H9 (cell line): ENCODE measurements at regions not wholly inside any gene's neighbourhood (a gene's known extent, or its start where the extent isn't known, plus 50 kb on each side); places are given as distances from the start of the nearest gene placed in this dataset.

ENCODE experiments used
- DNase-seq: peaks from one replicate; pipeline ENCODE4 v3.0.0-alpha.2; 2017
- H2AFZ ChIP-seq: one replicate; pipeline ENCODE4 v1.6.1; 2013; ENCODE audit warnings: mild to moderate bottlenecking, low read length, control low read depth, moderate library complexity
- H2AK5ac ChIP-seq: 2 replicates; pipeline ENCODE4 v1.6.1; 2013; ENCODE audit warnings: low read length, control low read depth, mixed read lengths; ENCODE audit not compliant: insufficient read length
- H2BK120ac ChIP-seq: one replicate; pipeline ENCODE4 v1.6.1; 2013; ENCODE audit warnings: low read depth, mild to moderate bottlenecking, low read length, control low read depth, inconsistent platforms; ENCODE audit not compliant: poor library complexity, severe bottlenecking
- H2BK12ac ChIP-seq: 2 replicates; pipeline ENCODE4 v1.6.1; 2013; ENCODE audit warnings: low read length, control low read depth, mixed read lengths, low read depth; ENCODE audit not compliant: insufficient read length
- H2BK15ac ChIP-seq: 2 replicates; pipeline ENCODE4 v1.6.1; 2013; ENCODE audit warnings: low read depth, low read length, control low read depth
- H2BK20ac ChIP-seq: one replicate; pipeline ENCODE4 v1.6.1; 2013; ENCODE audit warnings: low read depth, mild to moderate bottlenecking, low read length, control low read depth, inconsistent platforms; ENCODE audit not compliant: poor library complexity, severe bottlenecking
- H2BK5ac ChIP-seq: 2 replicates; pipeline ENCODE4 v1.6.1; 2013; ENCODE audit warnings: low read length, control low read depth, mixed read lengths; ENCODE audit not compliant: insufficient read length
- H3K14ac ChIP-seq: 2 replicates; pipeline ENCODE4 v1.6.1; 2013; ENCODE audit warnings: low read length, control low read depth; ENCODE audit not compliant: insufficient read depth
- H3K18ac ChIP-seq: 2 replicates; pipeline ENCODE4 v1.6.1; 2013; ENCODE audit warnings: low read depth, mild to moderate bottlenecking, mixed read lengths, low read length, control low read depth; ENCODE audit not compliant: insufficient read length
- H3K23ac ChIP-seq: 2 replicates; pipeline ENCODE4 v1.6.1; 2013; ENCODE audit warnings: low read length, control low read depth, mixed read lengths, low read depth; ENCODE audit not compliant: insufficient read length
- H3K23me2 ChIP-seq: 2 replicates; pipeline ENCODE4 v1.6.1; 2013; ENCODE audit warnings: low read depth, mild to moderate bottlenecking, mixed read lengths, low read length, control low read depth; ENCODE audit not compliant: insufficient read length, poor library complexity, severe bottlenecking
- H3K27ac ChIP-seq: 2 replicates; pipeline ENCODE4 v1.5.1; 2013; ENCODE audit warnings: low read length, control low read depth, mixed read lengths, low read depth; ENCODE audit not compliant: insufficient read length
- H3K27me3 ChIP-seq: 2 replicates; pipeline ENCODE4 v1.6.1; 2013; ENCODE audit warnings: low read length, control low read depth, inconsistent platforms; ENCODE audit not compliant: insufficient read depth
- H3K4ac ChIP-seq: 2 replicates; pipeline ENCODE4 v1.6.1; 2013; ENCODE audit warnings: low read depth, mild to moderate bottlenecking, control low read depth, inconsistent platforms, low read length, moderate library complexity
- H3K4me1 ChIP-seq: 2 replicates; pipeline ENCODE4 v1.6.1; 2013; ENCODE audit warnings: low read length, control low read depth, inconsistent platforms; ENCODE audit not compliant: insufficient read depth
- H3K4me2 ChIP-seq: 2 replicates; pipeline ENCODE4 v1.6.1; 2013; ENCODE audit warnings: low read length, control low read depth, mixed read lengths; ENCODE audit not compliant: insufficient read length, insufficient read depth
- H3K56ac ChIP-seq: 2 replicates; pipeline ENCODE4 v1.6.1; 2013; ENCODE audit warnings: low read depth, mild to moderate bottlenecking, mixed read lengths, low read length, control low read depth; ENCODE audit not compliant: insufficient read length
- H3K79me1 ChIP-seq: 2 replicates; pipeline ENCODE4 v1.6.1; 2013; ENCODE audit warnings: low read depth, mild to moderate bottlenecking, moderate library complexity, low read length, control low read depth, inconsistent platforms; ENCODE audit not compliant: insufficient read depth, poor library complexity, severe bottlenecking
- H3K79me2 ChIP-seq: 2 replicates; pipeline ENCODE4 v1.6.1; 2013; ENCODE audit warnings: low read length, control low read depth, inconsistent platforms; ENCODE audit not compliant: insufficient read depth
- H3K9ac ChIP-seq: 2 replicates; pipeline ENCODE4 v1.6.1; 2013; ENCODE audit warnings: low read length, control low read depth, mixed read lengths; ENCODE audit not compliant: insufficient read length; ENCODE audit errors: extremely low read depth
- H3K9me3 ChIP-seq: one replicate; pipeline ENCODE4 v1.6.1; 2013; ENCODE audit warnings: low read depth, low read length, inconsistent platforms; ENCODE audit not compliant: control insufficient read depth
- H3T11ph ChIP-seq: one replicate; pipeline ENCODE4 v1.6.1; 2013; ENCODE audit warnings: mild to moderate bottlenecking, low read length, control low read depth, inconsistent platforms
- H4K20me1 ChIP-seq: one replicate; pipeline ENCODE4 v1.6.1; 2013; ENCODE audit not compliant: control insufficient read depth, insufficient read length, insufficient read depth
- H4K5ac ChIP-seq: 2 replicates; pipeline ENCODE4 v1.6.1; 2013; ENCODE audit warnings: low read depth, mild to moderate bottlenecking, mixed read lengths, low read length, control low read depth; ENCODE audit not compliant: insufficient read length
- H4K8ac ChIP-seq: replicated peaks from 2 replicates; pipeline ENCODE4 v1.6.1; 2013; ENCODE audit warnings: low read length, control low read depth, mixed read lengths, low read depth; ENCODE audit not compliant: insufficient read length
- H4K91ac ChIP-seq: 2 replicates; pipeline ENCODE4 v1.6.1; 2013; ENCODE audit warnings: low read depth, mild to moderate bottlenecking, moderate library complexity, mixed read lengths, low read length, control low read depth; ENCODE audit not compliant: insufficient read length
- H3K27ac Mint-ChIP-seq, 3 experiments: 2 replicates in 2 of 3; 3 replicates in 1 of 3; pipeline ENCODE4 v1.8.0; 2020 to 2021; ENCODE audit warnings: mixed read lengths in 3 of 3, mild to moderate bottlenecking in 1 of 3, moderate library complexity in 1 of 3
- H3K27me3 Mint-ChIP-seq: 2 replicates; pipeline ENCODE4 v1.8.0; 2021; ENCODE audit warnings: low read depth, mild to moderate bottlenecking, moderate library complexity, mixed read lengths
- H3K36me3 Mint-ChIP-seq, 3 experiments: 2 replicates in 2 of 3; 3 replicates in 1 of 3; pipeline ENCODE4 v1.8.0; 2020 to 2021; ENCODE audit warnings: low read depth in 3 of 3, mixed read lengths in 3 of 3; ENCODE audit not compliant: insufficient read depth in 1 of 3
- H3K4me1 Mint-ChIP-seq, 2 experiments: 2 replicates each; pipeline ENCODE4 v1.8.0; 2020; ENCODE audit warnings: mixed read lengths in 2 of 2
- H3K4me3 Mint-ChIP-seq, 2 experiments: 2 replicates in 1 of 2; 3 replicates in 1 of 2; pipeline ENCODE4 v1.8.0; 2020 to 2021; ENCODE audit warnings: mild to moderate bottlenecking in 2 of 2, mixed read lengths in 2 of 2, moderate library complexity in 1 of 2
- H3K9me3 Mint-ChIP-seq, 2 experiments: 2 replicates in 1 of 2; 3 replicates in 1 of 2; pipeline ENCODE4 v1.8.0; 2020; ENCODE audit warnings: mild to moderate bottlenecking in 2 of 2, mixed read lengths in 2 of 2, moderate library complexity in 1 of 2
- WGBS: extraction: QIAGEN DNeasy Blood & Tissue Kit; methylation state at CpG from one replicate; pipeline ENCODE4 v1.1.7; 2013; ENCODE audit warnings: missing lambda C conversion rate, low lambda C conversion rate, mixed read lengths; ENCODE audit not compliant: insufficient read length; ENCODE audit errors: extremely low coverage; 5-methylcytosine and 5-hydroxymethylcytosine counted together
- TF ChIP-seq, protein P1 (sequence below): fragments of 200-600 bp; sonication (generic); conservative IDR thresholded peaks from 3 replicates; pipeline ENCODE4 v1.8.0; 2021; ENCODE audit warnings: antibody characterized with exemption, mild to moderate bottlenecking

DNA sequence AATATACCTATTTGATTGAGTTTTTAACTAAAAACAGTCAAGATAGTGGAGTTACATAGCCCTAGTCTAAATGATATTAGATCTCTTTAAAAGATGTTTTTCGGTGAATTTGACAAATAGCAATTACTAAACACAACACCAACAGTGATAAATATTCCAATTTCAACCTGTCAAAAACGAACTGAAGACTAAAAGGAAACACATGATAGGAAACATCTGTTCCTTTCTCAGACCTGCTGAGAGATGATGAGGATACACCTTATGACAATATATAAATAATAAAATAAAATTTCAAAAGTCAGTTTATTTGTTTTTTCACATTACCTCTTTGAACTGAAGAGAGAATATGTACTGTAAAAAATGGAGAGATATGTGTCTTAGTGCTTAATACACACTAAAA is 232.7 kb downstream of the RASSF9 start:
- TF ChIP-seq, protein P1, sequence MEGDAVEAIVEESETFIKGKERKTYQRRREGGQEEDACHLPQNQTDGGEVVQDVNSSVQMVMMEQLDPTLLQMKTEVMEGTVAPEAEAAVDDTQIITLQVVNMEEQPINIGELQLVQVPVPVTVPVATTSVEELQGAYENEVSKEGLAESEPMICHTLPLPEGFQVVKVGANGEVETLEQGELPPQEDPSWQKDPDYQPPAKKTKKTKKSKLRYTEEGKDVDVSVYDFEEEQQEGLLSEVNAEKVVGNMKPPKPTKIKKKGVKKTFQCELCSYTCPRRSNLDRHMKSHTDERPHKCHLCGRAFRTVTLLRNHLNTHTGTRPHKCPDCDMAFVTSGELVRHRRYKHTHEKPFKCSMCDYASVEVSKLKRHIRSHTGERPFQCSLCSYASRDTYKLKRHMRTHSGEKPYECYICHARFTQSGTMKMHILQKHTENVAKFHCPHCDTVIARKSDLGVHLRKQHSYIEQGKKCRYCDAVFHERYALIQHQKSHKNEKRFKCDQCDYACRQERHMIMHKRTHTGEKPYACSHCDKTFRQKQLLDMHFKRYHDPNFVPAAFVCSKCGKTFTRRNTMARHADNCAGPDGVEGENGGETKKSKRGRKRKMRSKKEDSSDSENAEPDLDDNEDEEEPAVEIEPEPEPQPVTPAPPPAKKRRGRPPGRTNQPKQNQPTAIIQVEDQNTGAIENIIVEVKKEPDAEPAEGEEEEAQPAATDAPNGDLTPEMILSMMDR: no peak
- Histone ChIP-seq H4K8ac (no peak overlapping the region), H2AFZ (no peak overlapping the region), H4K20me1 (no peaks in the 10 kb centered on the region), H3K9me3 (no peaks in the 10 kb centered on the region), H2BK15ac (no peak overlapping the region), H3K4me1 (no peaks in the 10 kb centered on the region), H3K79me2 (no peaks in the 10 kb centered on the region), H3T11ph (no peak overlapping the region), H2BK120ac (no peak overlapping the region), H2BK20ac (no peak overlapping the region), H3K27me3 (no peaks in the 10 kb centered on the region), H4K91ac (no peak overlapping the region), H3K14ac (no peak overlapping the region), H2BK5ac (no peak overlapping the region), H4K5ac (no peak overlapping the region), H3K23me2 (no peaks in the 10 kb centered on the region), H3K23ac (no peak overlapping the region), H3K79me1 (no peaks in the 10 kb centered on the region), H3K56ac (no peak overlapping the region), H2AK5ac (no peak overlapping the region), H3K27ac (no peak overlapping the region), H3K4me2 (no peak overlapping the region), H3K4ac (no peak overlapping the region), H2BK12ac (no peak overlapping the region), H3K9ac (no peak overlapping the region), H3K18ac (no peak overlapping the region)
- H3K4me1 Mint-ChIP-seq: no peaks in the 10 kb centered on the region
- H3K36me3 Mint-ChIP-seq: no peaks in the 10 kb centered on the region; a peak in 1 of 7 replicates
- peaks cover 0 to under 1% of the 10 kb centered on the region in 2 experiments; a peak in 3 of 5 replicates for H3K9me3 Mint-ChIP-seq
- no peaks in the 10 kb centered on the region for H3K27me3 Mint-ChIP-seq
- DNase-seq: no peak
- WGBS: no CpG with 5 or more reads among the region's 2 CpGs
- H3K4me3 Mint-ChIP-seq: no peak overlapping the region
- H3K27ac Mint-ChIP-seq: no peak overlapping the region
